Right lobe of liver (tissue), 6 donors: ENCODE measurements at regions not wholly inside any gene's neighbourhood (a gene's known extent, or its start where the extent isn't known, plus 50 kb on each side); places are given as distances from the start of the nearest gene placed in this dataset.

Source experiments
- ATAC-seq, 4 donors: fragments of 200-7000 bp; cut with Tn5 transposase; one replicate each; pipeline ENCODE4 v1.9.1; 2020; ENCODE audit warnings: mild to moderate bottlenecking in 4 of 4, moderate library complexity in 4 of 4
- DNase-seq, 3 donors: peaks; one replicate each; pipeline ENCODE4 v3.0.0-alpha.2; 2020
- H3K27ac ChIP-seq, 3 donors: fragments of 200-600 bp; one replicate each; pipeline ENCODE4 v1.8.0; 2022
- H3K27me3 ChIP-seq, 2 donors: fragments of 200-600 bp; one replicate each; pipeline ENCODE4 v1.8.0; 2022
- H3K36me3 ChIP-seq, 4 donors: fragments of 200-600 bp; sonication (generic) in 1 of 4; one replicate each; pipeline versions ENCODE4 v1.5.1 to v1.8.0; 2017 to 2022; ENCODE audit warnings: control low read depth in 1 of 4
- H3K4me1 ChIP-seq, 4 donors: fragments of 200-600 bp; sonication (generic) in 1 of 4; one replicate each; pipeline versions ENCODE4 v1.5.1 to v1.8.0; 2017 to 2022; ENCODE audit warnings: control low read depth in 1 of 4
- H3K4me3 ChIP-seq, 3 donors: fragments of 200-600 bp; one replicate each; pipeline ENCODE4 v1.8.0; 2022
- H3K9me3 ChIP-seq, 4 donors: fragments of 200-600 bp; sonication (generic) in 1 of 4; one replicate each; pipeline versions ENCODE4 v1.5.1 to v1.8.0; 2017 to 2022; ENCODE audit warnings: control low read depth in 1 of 4
- CTCF ChIP-seq, 4 donors: fragments of 200-600 bp in 3 of 4; fragments of 450-650 bp in 1 of 4; IDR thresholded peaks; one replicate each; pipeline versions ENCODE4 v1.5.1 to v1.8.0; 2016 to 2022; ENCODE audit warnings: antibody characterized with exemption in 4 of 4, mild to moderate bottlenecking in 2 of 4
- POLR2A ChIP-seq: fragments of 450-650 bp; IDR thresholded peaks from one replicate; pipeline ENCODE4 v1.6.1; 2017; ENCODE audit warnings: antibody characterized with exemption, mild to moderate bottlenecking
- WGBS: methylation state at CpG from one replicate; pipeline ENCODE4 v1.1.6; 2018; ENCODE audit warnings: low coverage, low lambda C conversion rate; ENCODE audit not compliant: insufficient coverage; ENCODE audit errors: missing lambda C conversion rate; 5-methylcytosine and 5-hydroxymethylcytosine counted together
- intact Hi-C, 2 donors: fragments of 100-400 bp; cut with DNase I; formaldehyde crosslinking; loops; one replicate each; pipeline versions ENCODE4 v1.11.2 to v1.14.1; 2022
- donor health status: DM: no; HTN: yes; CAD: no.
- donor health status: DM: no; HTN: no; CAD: no.
- donor health status: DM: no; HTN: no; CAD: no.
- donor health status: DM: no; HTN: yes; CAD: no.
- donor health status: DM: no; HTN: yes; CAD: no.

- DNase-seq (no peak), ATAC-seq (no peak)
- no peaks in the 10 kb centered on the region for H3K4me1 ChIP-seq
- H3K36me3 ChIP-seq = no peaks in the 10 kb centered on the region
- no peaks in the 10 kb centered on the region for H3K9me3 ChIP-seq
- no peak overlapping the region for H3K27ac ChIP-seq
- intact Hi-C loops = no loop called here
- WGBS = 13% methylated on average over 1 of the region's 1 CpG
- H3K4me3 ChIP-seq = no peak overlapping the region
- H3K27me3 ChIP-seq = no peaks in the 10 kb centered on the region
- no peak for TF ChIP-seq CTCF (IDR thresholded peaks at IDR 0.05)
- TF ChIP-seq POLR2A = no peak
These were observed 560.8 kb upstream of the JAG1 start for GRCh38 chr20:11234608-11235007.

GRCh38 chr20:11235058-11235457 lies 561.3 kb upstream of the JAG1 start:
- no peak for ATAC-seq
- H3K9me3 ChIP-seq = no peaks in the 10 kb centered on the region
- 25% methylated on average over 3 of the region's 3 CpGs for whole genome bisulfite sequencing

GRCh38 chr20:11242320-11242719 lies 568.5 kb upstream of the JAG1 start:
- Histone ChIP-seq H3K4me1 (no peaks in the 10 kb centered on the region), H3K36me3 (no peaks in the 10 kb centered on the region), H3K27me3 (no peaks in the 10 kb centered on the region), H3K4me3 (no peak overlapping the region), H3K27ac (no peak overlapping the region), H3K9me3 (no peaks in the 10 kb centered on the region)
- DNase-seq = no peak
- intact Hi-C loops = no loop called here
- WGBS = 75% methylated on average over 2 of the region's 2 CpGs
- no peak for ATAC-seq
- TF ChIP-seq CTCF (IDR thresholded peaks at IDR 0.05) = no peak

More at GRCh38 chr20:11235058-11235457, 561.3 kb upstream of the JAG1 start:
- DNase-seq = no peak
- Histone ChIP-seq H3K4me1 (no peaks in the 10 kb centered on the region), H3K36me3 (no peaks in the 10 kb centered on the region), H3K27ac (no peak overlapping the region), H3K4me3 (no peak overlapping the region), H3K27me3 (no peaks in the 10 kb centered on the region)
- intact Hi-C loops = no loop called here
- TF ChIP-seq POLR2A (no peak), CTCF (IDR thresholded peaks at IDR 0.05) (no peak)

- intact Hi-C loops = no loop called here
- no peaks in the 10 kb centered on the region for H3K9me3 ChIP-seq
- no peaks in the 10 kb centered on the region for H3K27me3 ChIP-seq
- no peaks in the 10 kb centered on the region for H3K36me3 ChIP-seq
- DNase-seq (no peak), ATAC-seq (no peak)
- H3K4me1 ChIP-seq = no peaks in the 10 kb centered on the region
- TF ChIP-seq POLR2A (no peak), CTCF (IDR thresholded peaks at IDR 0.05) (no peak)
- H3K4me3 ChIP-seq = no peak overlapping the region
- H3K27ac ChIP-seq = no peak overlapping the region
These were observed 571.6 kb upstream of the JAG1 start for GRCh38 chr20:11245431-11245830.

GRCh38 chr20:11246251-11246775 lies 572.5 kb upstream of the JAG1 start:
- WGBS = 42% methylated on average over 5 of the region's 5 CpGs
- no peak for TF ChIP-seq CTCF (IDR thresholded peaks at IDR 0.05)
- no peak for TF ChIP-seq POLR2A
- H3K4me1 ChIP-seq = no peaks in the 10 kb centered on the region

More at GRCh38 chr20:11246251-11246775, 572.5 kb upstream of the JAG1 start:
- H3K27ac ChIP-seq = no peak overlapping the region
- no peak for ATAC-seq
- intact Hi-C loops = no loop called here
- no peak overlapping the region for H3K4me3 ChIP-seq
- H3K36me3 ChIP-seq = no peaks in the 10 kb centered on the region
- H3K9me3 ChIP-seq = no peaks in the 10 kb centered on the region
- no peak for DNase-seq
- H3K27me3 ChIP-seq = no peaks in the 10 kb centered on the region
